ENCODE measurements at regions not wholly inside any gene's neighbourhood (a gene's known extent, or its start where the extent isn't known, plus 50 kb on each side); places are given as distances from the start of the nearest gene placed in this dataset.

GRCh38 chr18:10388373-10388772, 66.1 kb upstream of the APCDD1 start:
- ChIA-PET CTCF (no interaction called here), POLR2A (interaction anchor here (0.6 kb wide), 1 partner anchor 21 kb away, joined by 8 read pairs; no protein-coding TSS in a partner anchor)
- intact Hi-C loops (cut with DNase I, micrococcal nuclease): no loop called here
- no peaks in the 10 kb centered on the region for H3K36me3 Mint-ChIP-seq (ENCODE audit: low read depth)
- no peak overlapping the region for H3K27ac Mint-ChIP-seq
- peaks cover 24% of the 10 kb centered on the region for H3K27me3 Mint-ChIP-seq
- no peaks in the 10 kb centered on the region for H3K9me3 Mint-ChIP-seq (ENCODE audit: low read depth)
- H3K4me1 Mint-ChIP-seq: peaks cover 10% of the 10 kb centered on the region
- no peak for ATAC-seq
- H3K4me3 Mint-ChIP-seq: no peak overlapping the region
- no peak for DNase-seq

DNA sequence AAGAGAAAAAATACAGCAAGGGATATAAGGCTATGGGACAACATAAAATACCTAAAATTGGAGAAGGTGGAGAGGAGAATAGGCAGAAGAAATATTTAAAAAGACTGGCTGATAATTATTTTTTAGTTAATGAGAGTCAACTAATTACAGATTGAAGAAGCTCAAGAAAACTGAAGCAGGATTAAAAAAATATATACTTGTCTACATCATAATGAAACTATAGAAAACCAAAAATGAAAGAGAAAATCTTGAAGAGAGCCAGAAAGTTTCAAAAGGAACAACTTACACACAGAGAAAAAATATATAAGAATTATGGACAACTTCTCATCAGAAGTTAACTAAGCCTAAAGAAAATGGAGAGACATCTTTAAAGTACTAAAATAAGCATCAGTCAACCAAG, 62.9 kb upstream of the APCDD1 start:
- H3K27ac Mint-ChIP-seq: no peak overlapping the region
- ATAC-seq (no peak), DNase-seq (no peak)
- no peaks in the 10 kb centered on the region for H3K36me3 Mint-ChIP-seq (ENCODE audit: low read depth)
- no peak overlapping the region for H3K4me3 Mint-ChIP-seq
- H3K4me1 Mint-ChIP-seq: peaks cover 10% of the 10 kb centered on the region
- H3K9me3 Mint-ChIP-seq (ENCODE audit: low read depth): no peaks in the 10 kb centered on the region
- intact Hi-C loops (cut with DNase I, micrococcal nuclease): no loop called here
- peaks cover 24% of the 10 kb centered on the region for H3K27me3 Mint-ChIP-seq
- CTCF ChIA-PET: interaction anchor here (0.6 kb wide), 1 partner anchor 1998 kb away, joined by 3 read pairs; no protein-coding TSS in a partner anchor
- POLR2A ChIA-PET: no interaction called here

DNA sequence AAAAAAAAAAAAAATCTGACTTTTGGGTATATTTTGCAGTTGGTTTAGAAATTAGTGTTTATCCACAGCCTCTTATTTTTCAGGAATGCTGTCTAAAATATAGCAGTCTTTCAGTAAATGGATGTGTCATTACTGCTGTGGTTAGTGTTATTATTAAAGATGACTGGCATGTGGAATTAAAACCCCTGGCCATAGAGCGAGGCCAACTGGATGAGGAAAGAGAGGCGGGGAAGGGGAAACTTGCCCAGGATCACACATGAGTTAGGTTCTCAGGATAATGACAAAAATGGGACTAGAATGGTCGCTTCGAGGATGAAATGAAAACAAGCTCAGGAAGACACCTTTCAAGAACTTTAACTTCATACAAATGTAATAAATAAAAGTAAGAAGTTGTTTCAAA, 57.4 kb upstream of the APCDD1 start:
- CTCF ChIA-PET: interaction anchor here (1.0 kb wide), 1 partner anchor 28 kb away, joined by 3 read pairs; no protein-coding TSS in a partner anchor
- intact Hi-C loops (cut with DNase I, micrococcal nuclease): no loop called here
- H3K27ac Mint-ChIP-seq: no peak overlapping the region
- ATAC-seq (no peak), DNase-seq (no peak)
- H3K36me3 Mint-ChIP-seq (ENCODE audit: low read depth): no peaks in the 10 kb centered on the region
- peaks cover 1% of the 10 kb centered on the region for H3K4me1 Mint-ChIP-seq
- H3K9me3 Mint-ChIP-seq (ENCODE audit: low read depth): no peaks in the 10 kb centered on the region
- peaks cover 15% of the 10 kb centered on the region for H3K27me3 Mint-ChIP-seq
- POLR2A ChIA-PET: no interaction called here
- no peak overlapping the region for H3K4me3 Mint-ChIP-seq

DNA sequence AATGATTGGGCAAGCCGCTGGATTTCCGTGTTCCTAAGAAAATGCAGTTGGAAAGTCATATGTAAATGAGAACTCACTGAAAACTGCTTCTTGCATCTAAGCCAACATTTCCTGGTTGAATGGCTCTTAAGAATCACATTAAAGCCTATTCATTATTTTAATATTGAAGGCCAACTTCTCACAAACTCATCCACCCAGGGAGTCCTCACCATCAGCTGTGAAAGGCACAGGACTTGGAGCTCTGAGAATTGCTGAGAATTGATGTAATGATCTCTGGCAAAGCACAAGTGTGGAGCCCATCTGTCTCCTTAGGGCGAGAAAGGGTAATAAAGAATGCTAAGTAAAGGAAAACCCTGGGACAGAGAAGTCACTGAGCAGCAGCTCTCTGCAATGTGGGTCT, 55.9 kb upstream of the APCDD1 start:
- intact Hi-C loops (cut with DNase I, micrococcal nuclease): no loop called here
- no peaks in the 10 kb centered on the region for H3K9me3 Mint-ChIP-seq (ENCODE audit: low read depth)
- ATAC-seq: no peak

DNA sequence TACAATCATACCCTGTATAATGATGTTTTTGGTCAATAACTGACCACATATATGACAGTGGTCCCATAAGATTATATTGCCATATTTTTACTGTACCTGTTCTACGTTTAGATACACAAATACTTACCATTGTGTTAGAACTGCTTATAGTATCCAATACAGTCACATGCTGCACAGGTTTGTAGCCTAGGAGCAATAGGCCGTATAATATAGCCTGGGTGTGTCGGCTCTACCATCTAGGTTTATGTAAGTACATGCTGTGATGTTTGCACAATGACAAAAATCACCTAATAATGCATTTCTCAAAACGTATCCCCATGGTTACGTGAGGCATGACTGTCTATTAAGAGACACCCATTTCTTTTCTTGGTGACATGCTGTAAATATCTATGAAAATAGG, 55.0 kb upstream of the APCDD1 start:
- H3K4me3 Mint-ChIP-seq: no peak overlapping the region
- DNase-seq: no peak
- CTCF ChIA-PET: no interaction called here
- H3K9me3 Mint-ChIP-seq (ENCODE audit: low read depth): no peaks in the 10 kb centered on the region
- no peak for ATAC-seq
- no peaks in the 10 kb centered on the region for H3K4me1 Mint-ChIP-seq
- POLR2A ChIA-PET: no interaction called here
- H3K36me3 Mint-ChIP-seq (ENCODE audit: low read depth): no peaks in the 10 kb centered on the region
- intact Hi-C loops (cut with DNase I, micrococcal nuclease): no loop called here
- H3K27ac Mint-ChIP-seq: no peak overlapping the region
- H3K27me3 Mint-ChIP-seq: peaks cover 9% of the 10 kb centered on the region

More for the DNA sequence above, 55.9 kb upstream of the APCDD1 start:
- no peak for DNase-seq
- CTCF ChIA-PET: no interaction called here
- Mint-ChIP-seq H3K4me1 (no peaks in the 10 kb centered on the region), H3K27ac (no peak overlapping the region), H3K36me3 (ENCODE audit: low read depth) (no peaks in the 10 kb centered on the region), H3K27me3 (peaks cover 9% of the 10 kb centered on the region), H3K4me3 (no peak overlapping the region)
- POLR2A ChIA-PET: no interaction called here

DNA sequence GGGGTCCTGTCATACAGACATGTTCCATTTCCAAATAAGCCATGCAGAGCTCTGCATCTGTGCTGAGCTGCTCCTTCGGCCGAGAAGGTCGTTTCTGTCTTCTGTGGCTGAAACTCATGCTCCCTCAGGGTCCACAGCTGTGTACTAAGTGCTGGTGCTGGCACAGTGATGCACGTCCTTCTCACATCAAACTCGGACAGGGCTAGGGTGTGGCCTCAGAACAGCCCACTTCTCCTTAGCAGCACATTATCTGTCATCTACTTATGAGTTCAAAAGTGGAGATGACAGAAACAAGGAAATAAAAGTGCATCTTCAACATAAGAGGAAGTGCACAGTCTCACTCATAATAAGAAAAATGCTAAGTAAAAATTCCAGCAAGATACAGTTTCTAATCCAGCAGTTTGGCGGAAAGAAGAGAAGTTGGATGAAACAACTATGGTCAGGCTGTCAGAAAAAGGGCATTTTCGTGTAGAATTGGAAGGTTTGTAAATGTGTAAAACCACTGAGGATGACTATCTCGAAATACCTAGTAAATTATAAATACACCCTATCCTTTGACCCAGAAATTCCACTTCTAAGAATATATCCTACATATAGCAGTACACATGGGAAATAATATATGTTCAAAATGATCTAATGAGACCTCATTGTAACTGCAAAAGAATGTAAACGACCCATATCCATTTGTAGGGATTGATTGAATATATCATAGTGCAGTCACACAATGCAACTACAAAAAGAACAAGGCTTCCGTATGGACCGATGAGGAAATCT, 53.7 kb upstream of the APCDD1 start:
- ATAC-seq (no peak), DNase-seq (no peak)
- H3K9me3 Mint-ChIP-seq (ENCODE audit: low read depth): no peaks in the 10 kb centered on the region
- peaks cover 14% of the 10 kb centered on the region for H3K27me3 Mint-ChIP-seq
- H3K36me3 Mint-ChIP-seq (ENCODE audit: low read depth): no peaks in the 10 kb centered on the region
- H3K4me1 Mint-ChIP-seq: no peaks in the 10 kb centered on the region
- ChIA-PET POLR2A (no interaction called here), CTCF (no interaction called here)
- intact Hi-C loops (cut with DNase I, micrococcal nuclease): no loop called here
- H3K27ac Mint-ChIP-seq: no peak overlapping the region
- no peak overlapping the region for H3K4me3 Mint-ChIP-seq

GRCh38 chr18:10401521-10401920, 52.9 kb upstream of the APCDD1 start:
- ChIA-PET POLR2A (no interaction called here), CTCF (no interaction called here)
- intact Hi-C loops (cut with DNase I, micrococcal nuclease): no loop called here
- DNase-seq (no peak), ATAC-seq (no peak)
- H3K27me3 Mint-ChIP-seq: peaks cover 13% of the 10 kb centered on the region
- H3K27ac Mint-ChIP-seq: no peak overlapping the region
- no peak overlapping the region for H3K4me3 Mint-ChIP-seq
- H3K4me1 Mint-ChIP-seq: no peaks in the 10 kb centered on the region
- no peaks in the 10 kb centered on the region for H3K36me3 Mint-ChIP-seq (ENCODE audit: low read depth)
- H3K9me3 Mint-ChIP-seq (ENCODE audit: low read depth): no peaks in the 10 kb centered on the region

- ChIA-PET CTCF (no interaction called here), POLR2A (no interaction called here)
- Mint-ChIP-seq H3K9me3 (ENCODE audit: low read depth) (no peaks in the 10 kb centered on the region), H3K36me3 (ENCODE audit: low read depth) (no peaks in the 10 kb centered on the region), H3K4me1 (no peaks in the 10 kb centered on the region), H3K27ac (no peak overlapping the region), H3K4me3 (no peak overlapping the region), H3K27me3 (peaks cover 12% of the 10 kb centered on the region)
- DNase-seq (no peak), ATAC-seq (no peak)
- intact Hi-C loops (cut with DNase I, micrococcal nuclease): no loop called here
Observed at GRCh38 chr18:10401930-10402329, 52.5 kb upstream of the APCDD1 start.

DNA sequence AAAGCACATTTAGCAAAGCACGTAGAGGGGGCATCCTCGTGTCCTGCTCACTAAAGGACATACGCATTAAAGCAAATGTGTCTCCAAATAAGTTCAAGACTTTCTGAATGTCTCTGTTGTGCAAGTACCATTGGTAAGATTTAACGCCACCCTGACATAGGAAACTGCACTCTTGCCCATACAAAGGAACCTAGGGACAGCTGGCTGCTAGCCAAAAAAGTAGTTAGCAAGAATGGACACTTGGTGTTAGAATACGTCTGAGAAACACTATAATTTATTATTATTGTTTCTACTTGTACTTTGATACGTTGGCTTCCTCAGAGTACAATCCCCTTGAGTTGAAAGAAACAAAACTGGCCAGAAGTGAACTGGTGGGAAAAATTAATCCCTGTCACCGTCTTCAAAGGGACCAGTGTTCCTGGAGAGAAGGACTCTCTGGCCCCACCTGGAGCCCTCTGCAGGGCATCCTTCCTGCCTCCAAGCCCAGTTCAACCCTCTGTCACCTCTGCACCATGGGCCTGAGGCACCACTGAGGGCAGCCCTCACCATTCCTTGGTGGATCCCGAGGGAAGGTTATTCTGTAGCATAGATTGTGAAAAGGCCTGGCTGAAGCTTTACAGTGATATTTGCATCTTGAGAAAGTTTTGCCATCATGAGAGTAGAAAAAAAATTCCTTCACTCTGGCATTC, 51.4 kb upstream of the APCDD1 start:
- Mint-ChIP-seq H3K4me3 (no peak overlapping the region), H3K36me3 (ENCODE audit: low read depth) (no peaks in the 10 kb centered on the region), H3K27me3 (peaks cover 10% of the 10 kb centered on the region), H3K9me3 (ENCODE audit: low read depth) (no peaks in the 10 kb centered on the region), H3K27ac (no peak overlapping the region), H3K4me1 (no peaks in the 10 kb centered on the region)
- intact Hi-C loops (cut with DNase I, micrococcal nuclease): no loop called here
- ATAC-seq (no peak), DNase-seq (no peak)
- POLR2A ChIA-PET: no interaction called here
- CTCF ChIA-PET: interaction anchor here (0.6 kb wide), 1 partner anchor 45 kb away, joined by 3 read pairs; no protein-coding TSS in a partner anchor

- intact Hi-C loops (cut with DNase I, micrococcal nuclease): no loop called here
- POLR2A ChIA-PET: no interaction called here
- no peak overlapping the region for H3K4me3 Mint-ChIP-seq
Observed at GRCh38 chr18:10403708-10404107, 50.7 kb upstream of the APCDD1 start.

DNA sequence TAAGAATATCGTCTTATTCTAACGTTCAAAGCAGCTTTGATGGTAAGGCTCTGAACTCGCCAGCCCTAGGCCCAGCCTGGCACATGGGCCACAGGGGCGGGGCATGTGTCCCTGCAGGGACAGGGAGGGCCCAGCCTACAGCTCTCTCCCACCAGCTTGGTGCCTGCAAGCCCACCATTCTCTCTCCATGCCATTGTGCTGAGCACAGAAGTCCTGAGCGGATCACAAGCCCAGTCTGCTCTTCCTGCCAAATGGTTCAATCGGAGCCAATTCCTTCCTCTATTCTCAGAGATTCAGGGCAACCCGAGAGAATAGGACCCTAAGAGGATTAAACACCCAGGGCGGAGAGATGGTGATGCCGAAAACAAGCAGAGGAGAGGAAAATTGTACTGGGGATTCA, 50.3 kb upstream of the APCDD1 start:
- ChIA-PET POLR2A (no interaction called here), CTCF (no interaction called here)
- DNase-seq: no peak
- Mint-ChIP-seq H3K9me3 (ENCODE audit: low read depth) (no peaks in the 10 kb centered on the region), H3K27me3 (peaks cover 10% of the 10 kb centered on the region), H3K4me1 (no peaks in the 10 kb centered on the region), H3K36me3 (ENCODE audit: low read depth) (no peaks in the 10 kb centered on the region), H3K27ac (no peak overlapping the region), H3K4me3 (no peak overlapping the region)
- no peak for ATAC-seq
- intact Hi-C loops (cut with DNase I, micrococcal nuclease): no loop called here

More at GRCh38 chr18:10403708-10404107, 50.7 kb upstream of the APCDD1 start:
- CTCF ChIA-PET: no interaction called here
- Mint-ChIP-seq H3K4me1 (no peaks in the 10 kb centered on the region), H3K9me3 (ENCODE audit: low read depth) (no peaks in the 10 kb centered on the region), H3K36me3 (ENCODE audit: low read depth) (no peaks in the 10 kb centered on the region), H3K27me3 (peaks cover 10% of the 10 kb centered on the region), H3K27ac (no peak overlapping the region)
- no peak for DNase-seq
- no peak for ATAC-seq

Measured in activated CD4-positive, alpha-beta T cell treated with anti-CD3 and anti-CD28 coated beads for 36 hours (primary cell).